ENCODE measurements at regions not wholly inside any gene's neighbourhood (a gene's known extent, or its start where the extent isn't known, plus 50 kb on each side); places are given as distances from the start of the nearest gene placed in this dataset.

DNA sequence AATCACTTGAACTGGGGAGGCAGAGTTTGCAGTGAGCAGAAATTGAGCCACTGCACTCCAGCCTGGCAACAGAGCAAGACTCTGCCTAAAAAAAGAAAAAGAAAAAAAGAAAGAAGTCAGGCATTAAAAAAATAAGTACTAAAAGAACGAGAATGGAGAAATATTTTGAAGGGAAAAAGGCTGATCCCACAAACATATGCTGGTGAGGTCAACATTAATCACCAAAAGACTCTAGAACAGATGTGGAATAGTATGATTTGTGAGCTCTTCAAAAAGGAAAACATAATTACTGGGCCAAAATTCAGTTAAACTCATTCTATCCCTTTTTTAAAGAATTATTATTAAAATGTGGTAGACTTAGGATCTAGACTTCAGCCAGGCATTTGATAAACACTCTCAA lies 61.2 kb upstream of the NRSN1 start:
- no peak for TF ChIP-seq TAF1 (conservative IDR thresholded peaks at IDR 0.05)
- no peak for TF ChIP-seq CTCF (IDR thresholded peaks at IDR 0.05; ENCODE audit: low read depth, low read length, missing input control)
- TF ChIP-seq SP1 (IDR thresholded peaks at IDR 0.05) = no peak
- TF ChIP-seq FOXA2 (IDR thresholded peaks at IDR 0.05) = no peak
- TF ChIP-seq RAD21 (IDR thresholded peaks at IDR 0.05) = no peak
- TF ChIP-seq, protein P1, sequence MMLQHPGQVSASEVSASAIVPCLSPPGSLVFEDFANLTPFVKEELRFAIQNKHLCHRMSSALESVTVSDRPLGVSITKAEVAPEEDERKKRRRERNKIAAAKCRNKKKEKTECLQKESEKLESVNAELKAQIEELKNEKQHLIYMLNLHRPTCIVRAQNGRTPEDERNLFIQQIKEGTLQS (IDR thresholded peaks at IDR 0.05) = no peak
- no peak for TF ChIP-seq MAX (IDR thresholded peaks at IDR 0.05)
